Stimulated activated CD8-positive, alpha-beta memory T cell treated with anti-CD3 and anti-CD28 coated beads, Interleukin-15, amount 100 ng/mL, for 24 hours (primary cell): ENCODE measurements at regions not wholly inside any gene's neighbourhood (a gene's known extent, or its start where the extent isn't known, plus 50 kb on each side); places are given as distances from the start of the nearest gene placed in this dataset.
"Not testable (repeated sequence)": the region's sequence is repeated elsewhere in the genome, so short reads cannot be mapped to it uniquely, and the experiment has no call there.

Source experiments
- DNase-seq: peaks from one replicate; pipeline ENCODE4 v3.0.0-alpha.2; 2020; ENCODE audit warnings: low read depth

GRCh38 chr1:198809247-198809646 lies 170.4 kb downstream of the PTPRC start:
- no peak for DNase-seq

- DNase-seq = no peak
These were observed 172.6 kb downstream of the PTPRC start for GRCh38 chr1:198811449-198811848.

DNA sequence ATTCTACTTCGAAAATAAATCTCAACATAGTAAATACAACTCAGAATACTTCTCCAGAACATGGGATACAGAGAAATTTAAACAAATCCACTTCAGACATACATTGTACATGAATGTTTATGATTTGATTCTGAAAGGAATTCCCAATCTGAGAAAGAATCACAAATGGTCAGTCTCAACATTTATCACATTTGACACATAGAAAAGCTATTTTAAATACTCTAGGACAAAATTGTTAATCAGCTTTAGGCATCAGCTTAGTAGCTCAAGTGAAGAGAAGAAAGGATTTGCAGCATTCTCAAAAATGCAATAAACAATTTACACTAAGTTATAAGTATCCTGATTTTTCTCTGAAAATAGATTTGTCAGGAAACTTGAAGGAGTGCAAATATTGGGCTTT lies 184.8 kb downstream of the PTPRC start:
- DNase-seq = no peak

- DNase-seq = no peak
These were observed 186.4 kb downstream of the PTPRC start for GRCh38 chr1:198825254-198825653.

DNA sequence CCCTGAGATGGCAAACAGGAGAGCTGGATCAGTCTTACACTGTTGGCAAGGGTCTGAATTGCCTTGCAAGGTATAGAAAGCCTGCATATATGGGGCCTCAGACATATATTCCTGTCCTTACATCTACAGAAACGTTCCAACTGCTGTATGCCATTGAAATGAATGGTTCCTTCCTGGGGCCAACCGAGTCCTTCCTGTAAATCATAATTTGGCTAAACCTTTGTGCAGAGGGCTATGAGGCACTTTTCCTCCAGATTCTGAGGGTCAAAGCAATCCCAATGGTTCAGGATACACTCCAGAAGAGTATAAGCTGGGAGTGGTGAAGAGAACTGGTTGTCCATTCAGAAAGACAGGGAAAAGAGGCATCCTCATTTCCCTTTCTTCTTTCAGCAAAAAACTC lies 190.5 kb downstream of the PTPRC start:
- DNase-seq = no peak

DNA sequence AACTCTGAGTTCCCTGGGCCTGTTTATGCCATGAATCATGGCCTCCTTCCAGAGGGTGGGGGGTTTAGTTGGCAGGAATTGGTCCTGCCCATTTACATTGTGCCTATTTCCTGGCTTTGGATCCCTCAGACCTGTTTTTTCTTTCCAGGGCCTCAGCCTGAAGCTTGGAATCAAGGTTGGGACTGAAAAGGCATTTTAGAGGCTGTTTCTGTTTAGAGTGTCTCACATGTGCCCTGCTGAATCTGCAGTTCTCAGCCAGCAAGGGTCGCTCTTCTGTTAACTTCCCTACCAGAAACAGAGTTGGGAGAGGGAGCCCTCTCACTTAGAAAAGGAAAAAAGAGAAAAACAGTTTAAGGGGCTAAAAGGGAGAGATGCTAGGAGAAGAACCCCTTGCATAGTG lies 191.1 kb downstream of the PTPRC start:
- DNase-seq = no peak

DNA sequence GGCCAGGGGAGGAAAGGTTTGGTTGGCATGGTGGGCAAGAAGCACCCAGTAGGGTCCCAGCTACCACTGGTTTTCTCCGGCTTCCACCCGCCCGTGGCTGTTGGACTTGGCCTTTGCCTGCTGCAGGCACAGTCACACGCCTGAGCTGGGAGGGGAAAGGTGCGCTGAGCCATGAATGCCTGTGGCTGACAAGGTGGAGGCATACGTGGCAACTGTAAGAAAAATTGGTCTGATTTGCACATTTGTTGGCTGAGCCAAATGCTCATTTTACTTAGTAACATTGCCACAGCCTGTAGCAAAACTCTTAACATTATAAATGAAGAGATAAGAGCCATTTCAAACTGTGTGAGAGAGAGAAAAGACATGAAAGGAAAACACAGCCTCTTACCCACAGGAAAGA lies 191.6 kb downstream of the PTPRC start:
- DNase-seq = no peak

- no peak for DNase-seq
These were observed 195.1 kb downstream of the PTPRC start for GRCh38 chr1:198833706-198834503.

- no peak for DNase-seq
These were observed 198.6 kb downstream of the PTPRC start for GRCh38 chr1:198837278-198838021.

DNA sequence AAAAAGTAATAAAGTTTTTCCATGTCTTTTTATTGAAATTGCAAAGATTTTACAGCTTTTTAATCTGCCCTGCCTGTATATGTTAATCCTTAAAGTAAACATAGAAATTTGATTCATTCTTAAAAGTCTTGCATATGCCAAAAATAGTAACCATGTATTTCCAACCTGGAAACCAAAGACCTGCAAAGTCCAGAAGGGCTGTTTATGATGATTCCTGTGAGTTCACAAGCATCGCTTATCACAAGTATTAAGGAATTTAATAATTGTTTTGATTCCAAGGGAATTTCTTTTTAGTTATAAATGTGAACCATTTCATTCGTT lies 199.1 kb downstream of the PTPRC start:
- DNase-seq = no peak

DNA sequence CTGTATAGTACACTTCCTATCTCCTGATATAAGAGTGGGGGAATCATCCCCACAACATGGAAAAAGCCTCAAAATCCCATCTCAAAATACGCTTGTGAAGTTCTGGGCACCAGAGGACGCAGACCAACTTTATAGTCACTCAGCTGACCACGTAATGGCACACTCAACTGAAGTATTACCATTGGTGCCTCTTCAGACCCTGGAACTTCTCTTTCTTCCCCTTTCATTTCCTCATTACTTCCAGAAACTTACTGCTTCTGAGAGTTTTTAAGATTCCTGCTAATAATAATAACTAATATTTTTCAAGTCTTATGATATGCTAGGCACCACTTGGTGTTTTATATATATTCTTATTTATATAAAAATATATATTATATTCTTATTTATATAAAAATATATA lies 202.6 kb downstream of the PTPRC start:
- no peak for DNase-seq

GRCh38 chr1:198842686-198843085 lies 203.8 kb downstream of the PTPRC start:
- DNase-seq = no peak

- no peak for DNase-seq
These were observed 206.4 kb downstream of the PTPRC start for GRCh38 chr1:198845271-198845670.

DNA sequence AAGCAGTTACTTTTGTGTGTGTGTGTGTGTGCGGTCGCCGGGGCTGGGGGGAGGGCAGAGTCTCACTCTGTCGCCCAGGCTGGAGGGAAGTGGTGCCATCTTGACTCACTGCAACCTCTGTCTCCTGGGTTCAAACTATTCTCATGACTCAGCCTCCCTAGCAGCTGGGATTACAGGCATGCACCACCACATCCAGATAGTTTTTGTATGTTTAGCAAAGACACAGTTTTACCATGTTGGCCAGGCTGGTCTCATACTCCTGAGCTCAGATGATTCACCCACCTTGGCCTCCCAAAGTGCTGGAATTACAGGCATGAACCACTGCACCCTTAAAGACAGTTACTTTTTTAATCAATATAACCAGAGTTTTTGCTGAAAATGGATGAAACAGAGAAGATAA lies 207.0 kb downstream of the PTPRC start:
- DNase-seq = no peak

GRCh38 chr1:198846556-198846955 lies 207.7 kb downstream of the PTPRC start:
- no peak for DNase-seq

- DNase-seq = no peak
These were observed 209.4 kb downstream of the PTPRC start for GRCh38 chr1:198848206-198848605.

- no peak for DNase-seq
These were observed 209.8 kb downstream of the PTPRC start for GRCh38 chr1:198848649-198849048.

DNA sequence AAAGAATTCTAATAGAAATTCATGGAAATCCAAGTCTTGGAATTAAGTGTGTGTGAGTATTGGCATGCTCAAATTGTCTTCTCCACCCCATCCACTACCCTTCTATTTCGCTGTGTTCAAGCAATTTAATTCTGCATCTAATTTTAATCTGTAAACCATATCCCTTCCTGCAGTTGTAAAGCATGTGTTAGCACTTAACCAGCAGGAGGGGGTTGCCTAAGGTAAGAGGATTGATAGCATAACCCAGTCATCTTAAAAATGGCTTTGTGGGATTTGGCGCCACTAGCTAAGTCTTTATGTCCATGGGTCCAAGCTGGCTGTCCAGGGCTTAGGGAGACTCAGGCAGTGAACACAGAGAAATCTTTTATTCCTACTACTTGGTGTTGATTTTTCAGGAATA lies 210.3 kb downstream of the PTPRC start:
- no peak for DNase-seq

GRCh38 chr1:198850196-198850595 lies 211.4 kb downstream of the PTPRC start:
- no peak for DNase-seq

DNA sequence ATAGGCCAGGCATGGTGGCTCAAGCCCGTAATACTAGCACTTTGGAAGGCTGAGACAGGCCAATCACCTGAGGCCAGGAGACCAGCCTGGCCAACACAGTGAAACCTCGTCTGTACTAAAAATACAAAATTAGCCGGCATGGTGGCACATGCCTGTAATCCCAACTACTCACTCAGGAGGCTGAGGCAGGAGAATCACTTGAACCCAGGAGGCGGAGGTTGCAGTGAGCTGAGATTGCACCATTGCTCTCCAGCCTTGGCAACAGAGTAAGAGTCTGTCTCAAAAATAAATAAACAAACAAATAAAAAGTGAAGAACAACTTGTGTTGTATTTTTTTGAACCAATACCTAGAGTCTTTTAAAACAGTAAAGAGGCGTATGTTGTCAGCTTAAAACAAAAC lies 212.1 kb downstream of the PTPRC start:
- DNase-seq = not testable (repeated sequence)

DNA sequence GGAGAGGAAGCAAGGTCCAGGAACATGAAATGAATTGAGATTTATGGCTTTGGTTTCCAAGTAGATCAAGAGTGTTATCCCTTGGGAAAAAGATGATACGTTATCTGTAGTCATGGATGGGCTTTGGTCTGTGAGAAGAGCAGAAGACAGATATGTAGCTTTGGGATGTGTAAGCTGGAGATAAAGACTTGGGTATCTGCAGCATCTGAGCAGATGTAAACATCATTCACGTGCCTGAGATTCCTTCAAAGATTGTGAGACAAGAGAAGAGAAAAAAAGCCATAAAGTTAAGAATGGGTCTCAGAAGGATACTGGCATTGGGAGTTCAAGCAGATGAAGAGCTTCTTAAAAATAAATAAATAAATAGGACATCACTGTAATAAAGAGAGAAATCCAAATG lies 217.8 kb downstream of the PTPRC start:
- no peak for DNase-seq

GRCh38 chr1:198858033-198858432 lies 219.2 kb downstream of the PTPRC start:
- DNase-seq = no peak

GRCh38 chr1:198860371-198860770 lies 221.5 kb downstream of the PTPRC start:
- no peak for DNase-seq

- no peak for DNase-seq
These were observed 222.8 kb downstream of the PTPRC start for GRCh38 chr1:198861636-198862035.
